Neuron (in vitro differentiated cells): ENCODE measurements at regions not wholly inside any gene's neighbourhood (a gene's known extent, or its start where the extent isn't known, plus 50 kb on each side); places are given as distances from the start of the nearest gene placed in this dataset.
"Not testable (repeated sequence)": the region's sequence is repeated elsewhere in the genome, so short reads cannot be mapped to it uniquely, and the experiment has no call there.

Source experiments
- H2AFZ ChIP-seq: one replicate; pipeline ENCODE4 v1.6.1; 2013; ENCODE audit warnings: low read depth, mild to moderate bottlenecking, inconsistent platforms, low read length, moderate library complexity
- H3K27me3 ChIP-seq: one replicate; pipeline ENCODE4 v1.6.1; 2013; ENCODE audit warnings: low read length; ENCODE audit not compliant: insufficient read depth
- H3K36me3 ChIP-seq: one replicate; pipeline ENCODE4 v1.6.1; 2013; ENCODE audit warnings: low read length; ENCODE audit not compliant: insufficient read depth
- H3K4me1 ChIP-seq: one replicate; pipeline ENCODE4 v1.6.1; 2013; ENCODE audit warnings: low read length; ENCODE audit not compliant: insufficient read depth
- H3K4me3 ChIP-seq: 2 replicates; pipeline ENCODE4 v1.5.1; 2013; ENCODE audit warnings: mild to moderate bottlenecking, low read length, moderate library complexity
- H3K9me3 ChIP-seq: one replicate; pipeline ENCODE4 v1.6.1; 2013; ENCODE audit warnings: low read length

DNA sequence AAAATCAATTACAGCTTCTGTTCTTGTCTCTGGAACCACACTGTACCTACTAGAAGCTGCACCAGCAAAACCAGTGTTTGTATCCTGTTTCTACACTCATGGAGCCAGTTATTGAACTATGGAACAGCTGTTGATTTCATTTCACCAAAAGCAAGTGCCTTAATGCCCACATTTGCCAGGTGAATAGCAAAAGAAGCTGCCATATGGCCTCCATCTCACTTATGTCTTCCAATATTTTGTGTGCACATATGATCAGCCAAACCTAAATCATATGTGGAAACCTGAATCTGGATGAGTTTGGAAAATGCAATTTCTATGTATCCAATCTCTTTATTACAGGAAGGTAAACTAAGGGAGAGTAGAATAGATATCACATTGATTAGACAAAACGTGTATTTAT is 415.8 kb upstream of the GRID2 start:
- Histone ChIP-seq H3K27me3 (no peaks in the 10 kb centered on the region), H3K36me3 (no peaks in the 10 kb centered on the region), H3K9me3 (no peaks in the 10 kb centered on the region), H3K4me1 (no peaks in the 10 kb centered on the region), H2AFZ (no peak overlapping the region), H3K4me3 (no peak overlapping the region)

DNA sequence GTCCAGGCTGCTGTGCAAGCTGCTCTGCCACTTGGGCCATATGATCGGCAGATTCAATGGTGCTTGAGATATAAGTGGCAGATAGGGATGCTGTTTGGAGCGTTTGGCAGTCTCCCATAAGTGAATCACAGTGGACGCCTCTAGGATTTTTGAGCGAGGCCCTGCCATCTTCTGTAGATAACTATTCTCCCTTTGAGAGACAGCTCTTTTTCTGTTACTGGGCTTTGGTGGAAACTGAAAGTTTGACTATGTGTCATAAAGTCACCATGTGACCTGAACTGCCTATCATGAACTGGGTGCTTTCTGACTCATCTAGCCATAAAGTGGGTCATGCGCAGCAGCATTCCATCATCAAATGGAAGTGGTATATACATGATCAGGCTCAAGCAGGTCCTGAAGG is 412.5 kb upstream of the GRID2 start:
- H3K9me3 ChIP-seq, H3K4me1 ChIP-seq, H3K4me3 ChIP-seq, H3K36me3 ChIP-seq, H2AFZ ChIP-seq, H3K27me3 ChIP-seq: not testable (repeated sequence)

DNA sequence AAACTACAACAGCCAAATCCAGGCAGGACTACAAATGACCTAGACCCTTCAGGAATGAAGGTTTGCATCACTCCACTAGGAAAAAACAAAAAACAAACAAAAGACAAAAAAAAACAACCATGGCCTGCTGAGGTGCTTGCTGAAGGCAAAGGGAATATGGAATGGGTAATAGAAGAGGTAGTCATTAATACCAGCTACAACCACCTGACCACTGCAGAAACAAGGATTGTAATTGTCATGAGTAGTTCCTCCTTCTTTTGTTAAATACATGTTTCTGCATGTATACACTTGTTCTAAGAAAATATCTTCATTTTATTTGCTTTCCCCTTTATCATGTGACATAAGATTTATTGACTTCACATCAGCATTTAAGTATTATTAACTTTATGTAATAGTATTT is 409.8 kb upstream of the GRID2 start:
- no peaks in the 10 kb centered on the region for H3K9me3 ChIP-seq
- no peaks in the 10 kb centered on the region for H3K4me1 ChIP-seq
- no peak overlapping the region for H2AFZ ChIP-seq
- H3K36me3 ChIP-seq: no peaks in the 10 kb centered on the region
- no peaks in the 10 kb centered on the region for H3K27me3 ChIP-seq
- no peak overlapping the region for H3K4me3 ChIP-seq

DNA sequence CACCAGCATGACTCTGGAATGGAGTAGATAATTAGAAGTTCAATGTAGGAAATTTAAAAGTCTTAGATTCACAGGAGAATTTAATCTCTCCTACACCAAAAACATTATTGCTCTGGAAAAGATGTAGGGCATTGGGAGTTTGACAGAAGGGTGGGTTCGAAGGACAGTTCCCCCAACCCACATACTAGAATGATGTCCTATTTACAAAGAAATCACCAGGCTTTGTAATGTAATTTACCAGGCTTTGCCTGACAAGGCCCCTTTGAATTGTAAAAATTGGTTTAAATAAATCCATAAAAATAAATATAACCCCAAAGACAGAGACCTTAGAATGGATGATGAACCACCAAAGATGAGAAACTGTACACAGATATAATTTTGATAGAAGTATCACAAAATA is 399.2 kb upstream of the GRID2 start:
- peaks cover 5% of the 10 kb centered on the region for H3K4me1 ChIP-seq
- H3K36me3 ChIP-seq: no peaks in the 10 kb centered on the region
- no peaks in the 10 kb centered on the region for H3K9me3 ChIP-seq
- no peak overlapping the region for H2AFZ ChIP-seq
- no peak overlapping the region for H3K4me3 ChIP-seq
- no peaks in the 10 kb centered on the region for H3K27me3 ChIP-seq

DNA sequence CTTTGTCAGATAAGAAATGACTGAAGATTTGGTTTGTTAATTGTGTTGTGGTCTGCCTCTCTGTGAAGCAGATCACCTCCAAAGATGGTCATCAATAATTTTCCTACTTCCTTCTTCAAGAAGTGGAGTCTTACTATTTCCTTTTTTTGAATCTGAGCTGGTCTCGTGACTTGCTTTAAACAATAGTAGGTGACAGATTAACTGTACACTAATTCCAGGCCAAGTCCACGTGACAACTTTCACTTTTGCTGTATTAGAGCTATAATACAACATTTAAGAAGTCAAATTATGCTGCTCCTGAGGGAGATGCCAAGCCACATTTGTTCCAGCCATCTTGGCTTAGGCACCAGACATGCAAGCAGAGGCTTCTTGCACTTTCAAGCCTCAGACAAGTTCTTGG is 393.8 kb upstream of the GRID2 start:
- Histone ChIP-seq H3K27me3 (no peaks in the 10 kb centered on the region), H3K36me3 (no peaks in the 10 kb centered on the region), H3K9me3 (no peaks in the 10 kb centered on the region), H2AFZ (no peak overlapping the region), H3K4me1 (no peaks in the 10 kb centered on the region), H3K4me3 (no peak overlapping the region)

DNA sequence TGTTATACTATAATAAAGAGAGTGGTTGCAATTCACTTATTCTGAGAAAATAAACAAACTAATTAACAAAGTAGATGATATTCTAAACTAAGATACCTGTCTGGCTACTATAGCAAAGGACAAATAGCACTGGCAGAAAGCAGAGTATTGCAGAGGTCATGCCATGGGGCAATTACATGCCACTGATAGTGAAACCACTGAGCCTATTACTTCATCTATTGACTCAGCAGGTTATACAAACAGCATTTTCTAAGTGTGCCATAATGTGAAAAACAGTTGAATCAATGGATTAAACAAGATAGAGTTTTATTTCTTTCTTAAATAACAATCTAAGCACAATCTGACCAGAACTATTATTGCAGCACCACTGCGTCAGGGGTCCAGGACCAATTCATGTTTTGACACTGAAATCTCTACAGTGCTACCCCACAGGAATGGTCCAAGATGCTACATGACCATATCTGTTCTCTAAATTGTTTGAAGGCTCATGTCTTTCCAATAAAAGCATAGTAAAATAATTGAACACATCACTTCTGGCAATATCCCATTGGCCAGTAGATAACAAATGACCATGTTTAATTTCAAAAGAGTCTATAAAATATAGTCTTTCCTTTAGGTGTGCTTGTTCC is 389.5 kb upstream of the GRID2 start:
- Histone ChIP-seq H3K4me3 (no peak overlapping the region), H3K9me3 (no peaks in the 10 kb centered on the region), H2AFZ (no peak overlapping the region), H3K27me3 (no peaks in the 10 kb centered on the region), H3K36me3 (no peaks in the 10 kb centered on the region), H3K4me1 (no peaks in the 10 kb centered on the region)

DNA sequence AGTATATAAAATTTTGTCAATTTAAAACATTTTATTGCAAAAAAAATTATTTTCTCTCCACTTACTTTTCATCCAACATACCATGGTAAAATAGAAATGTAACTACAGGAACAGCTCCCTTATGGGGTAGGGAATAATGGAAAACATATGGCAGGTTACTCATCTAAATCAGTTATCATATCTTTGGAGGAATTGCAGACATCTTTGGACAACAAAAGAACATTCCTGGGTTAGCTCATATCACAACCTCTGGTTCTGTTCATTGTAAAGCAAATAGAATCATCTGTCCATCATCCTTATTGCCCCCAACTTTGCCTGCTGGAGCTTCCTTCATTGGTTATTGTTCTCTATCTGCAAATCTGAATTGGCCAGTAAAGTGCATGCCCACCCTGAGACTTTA is 387.5 kb upstream of the GRID2 start:
- Histone ChIP-seq H3K4me1 (no peaks in the 10 kb centered on the region), H3K36me3 (no peaks in the 10 kb centered on the region), H3K27me3 (no peaks in the 10 kb centered on the region), H3K4me3 (no peak overlapping the region), H3K9me3 (no peaks in the 10 kb centered on the region), H2AFZ (no peak overlapping the region)

DNA sequence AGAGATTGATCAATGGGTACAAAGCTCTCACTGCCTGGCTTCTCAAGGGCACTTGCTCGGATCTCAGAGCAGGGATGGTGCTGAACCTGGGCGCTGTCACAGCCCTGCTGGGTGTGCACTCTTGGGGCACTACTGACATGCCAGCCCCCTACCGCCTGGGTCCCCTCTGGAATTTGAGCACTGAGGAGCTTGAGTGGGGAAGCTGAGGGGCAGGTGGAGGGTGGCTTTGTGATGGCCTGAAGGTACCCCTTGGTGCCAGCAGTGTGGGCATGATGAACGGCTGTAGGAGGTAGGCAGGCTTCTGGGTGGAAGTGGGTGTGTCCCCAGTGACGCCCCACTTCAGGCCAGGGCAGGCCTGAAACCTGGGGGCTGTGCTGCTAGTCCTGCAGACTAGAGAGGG is 379.1 kb upstream of the GRID2 start:
- H3K9me3 ChIP-seq: no peaks in the 10 kb centered on the region
- H3K4me1 ChIP-seq: no peaks in the 10 kb centered on the region
- no peaks in the 10 kb centered on the region for H3K27me3 ChIP-seq
- no peaks in the 10 kb centered on the region for H3K36me3 ChIP-seq
- no peak overlapping the region for H3K4me3 ChIP-seq
- no peak overlapping the region for H2AFZ ChIP-seq

DNA sequence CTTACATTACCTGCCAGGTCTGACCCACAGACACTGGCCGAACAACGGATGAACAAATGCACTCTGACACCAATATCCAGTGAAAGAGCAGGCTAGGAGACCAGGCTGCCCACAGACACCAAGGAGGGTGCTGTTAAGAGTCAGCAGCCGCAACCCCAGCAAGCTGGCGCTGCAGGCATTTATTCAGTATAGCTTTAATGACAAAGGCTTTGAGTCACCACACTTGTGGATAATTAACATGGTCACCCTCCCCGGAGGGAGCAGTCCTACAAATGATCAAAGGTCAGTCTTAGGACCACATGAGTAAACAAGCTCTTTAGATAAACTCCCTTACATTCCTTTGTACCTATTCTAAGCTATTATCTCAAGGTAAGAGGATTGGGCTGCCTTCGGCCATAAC is 368.5 kb upstream of the GRID2 start:
- Histone ChIP-seq H3K36me3 (no peaks in the 10 kb centered on the region), H3K27me3 (no peaks in the 10 kb centered on the region), H3K4me3 (no peak overlapping the region), H2AFZ (no peak overlapping the region), H3K9me3 (no peaks in the 10 kb centered on the region), H3K4me1 (no peaks in the 10 kb centered on the region)

DNA sequence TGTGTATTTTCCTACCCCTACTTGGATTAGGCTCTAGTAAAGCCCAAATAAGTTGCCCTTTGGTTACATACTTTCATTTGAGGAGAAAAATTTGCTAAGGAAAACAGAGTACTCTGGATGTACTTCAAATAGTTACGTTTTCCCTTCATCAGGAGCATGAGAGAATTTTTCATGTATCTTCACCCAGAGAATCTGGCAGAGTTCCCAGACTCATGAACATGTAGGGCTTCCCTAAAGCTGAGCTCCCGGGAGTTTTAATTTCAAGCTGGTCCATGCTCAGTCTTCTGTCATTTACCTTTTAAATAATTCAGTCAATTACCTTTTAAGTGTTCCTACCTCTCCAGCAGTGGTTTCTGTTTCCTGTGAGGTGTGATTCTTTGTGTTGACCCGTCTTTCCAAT is 367.5 kb upstream of the GRID2 start:
- H3K36me3 ChIP-seq: no peaks in the 10 kb centered on the region
- H2AFZ ChIP-seq: no peak overlapping the region
- no peak overlapping the region for H3K4me3 ChIP-seq
- no peaks in the 10 kb centered on the region for H3K4me1 ChIP-seq
- H3K9me3 ChIP-seq: no peaks in the 10 kb centered on the region
- H3K27me3 ChIP-seq: no peaks in the 10 kb centered on the region

DNA sequence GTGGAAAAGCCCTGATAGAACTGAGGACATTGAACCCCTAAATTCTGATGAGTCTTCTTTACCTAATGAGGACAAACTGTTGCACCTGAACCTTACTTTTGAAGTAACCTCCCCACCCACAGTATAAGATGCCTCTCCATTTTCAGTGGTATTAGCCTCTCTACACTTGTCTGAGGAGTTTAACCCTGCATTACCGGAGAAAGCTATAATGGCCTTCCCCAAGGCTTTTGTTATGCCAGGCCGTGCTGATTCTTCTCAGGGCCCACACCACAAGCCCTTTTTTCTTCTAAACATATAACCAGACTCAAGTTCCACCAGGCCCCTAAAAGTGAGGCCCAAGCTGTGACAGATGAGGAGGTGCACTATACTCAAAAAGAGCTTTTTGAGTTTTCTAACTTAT is 345.8 kb upstream of the GRID2 start:
- Histone ChIP-seq H3K36me3 (no peaks in the 10 kb centered on the region), H3K9me3 (no peaks in the 10 kb centered on the region), H2AFZ (no peak overlapping the region), H3K27me3 (no peaks in the 10 kb centered on the region), H3K4me3 (no peak overlapping the region), H3K4me1 (no peaks in the 10 kb centered on the region)

DNA sequence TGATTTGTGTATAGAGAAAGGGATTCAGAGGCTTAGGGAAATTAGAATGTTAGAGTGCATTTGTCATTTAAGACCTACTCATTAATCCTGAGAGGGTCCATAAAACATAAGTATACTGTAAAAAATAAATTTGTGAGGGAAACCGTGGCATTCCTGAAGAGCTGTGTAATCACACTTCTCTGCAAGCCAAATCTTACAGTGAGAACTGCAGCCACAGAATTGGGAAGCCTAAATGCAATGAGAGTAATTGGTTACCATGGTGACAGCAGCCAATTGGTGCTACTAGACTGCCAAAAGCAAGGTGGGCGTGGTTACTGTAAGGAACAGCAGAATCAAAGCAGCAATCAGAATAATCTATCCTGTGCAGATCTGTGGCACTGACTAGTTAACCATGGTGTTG is 345.2 kb upstream of the GRID2 start:
- Histone ChIP-seq H3K36me3 (no peaks in the 10 kb centered on the region), H3K9me3 (no peaks in the 10 kb centered on the region), H3K27me3 (no peaks in the 10 kb centered on the region), H2AFZ (no peak overlapping the region), H3K4me1 (no peaks in the 10 kb centered on the region), H3K4me3 (no peak overlapping the region)

DNA sequence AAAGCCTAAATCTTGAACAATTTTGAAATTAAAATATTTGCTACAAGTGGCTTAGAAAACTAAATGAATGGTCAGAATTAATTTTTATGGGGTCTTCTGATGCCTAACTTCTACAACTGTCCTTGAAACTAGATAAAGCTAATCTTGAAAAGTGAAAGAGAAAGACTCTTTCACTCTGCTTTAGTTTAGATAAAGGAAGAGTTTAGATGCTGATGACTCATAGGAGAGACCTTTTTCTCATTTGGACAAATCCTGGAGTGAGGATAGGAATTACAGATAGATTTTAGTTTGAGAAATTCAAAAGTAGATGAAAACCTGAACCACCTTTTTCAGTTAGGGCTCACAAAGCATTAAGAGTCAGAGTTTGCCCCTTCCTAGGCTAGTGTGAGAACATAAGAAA is 342.3 kb upstream of the GRID2 start:
- Histone ChIP-seq H3K27me3 (no peaks in the 10 kb centered on the region), H3K4me1 (no peaks in the 10 kb centered on the region), H3K4me3 (no peak overlapping the region), H3K9me3 (no peaks in the 10 kb centered on the region), H2AFZ (no peak overlapping the region), H3K36me3 (no peaks in the 10 kb centered on the region)

DNA sequence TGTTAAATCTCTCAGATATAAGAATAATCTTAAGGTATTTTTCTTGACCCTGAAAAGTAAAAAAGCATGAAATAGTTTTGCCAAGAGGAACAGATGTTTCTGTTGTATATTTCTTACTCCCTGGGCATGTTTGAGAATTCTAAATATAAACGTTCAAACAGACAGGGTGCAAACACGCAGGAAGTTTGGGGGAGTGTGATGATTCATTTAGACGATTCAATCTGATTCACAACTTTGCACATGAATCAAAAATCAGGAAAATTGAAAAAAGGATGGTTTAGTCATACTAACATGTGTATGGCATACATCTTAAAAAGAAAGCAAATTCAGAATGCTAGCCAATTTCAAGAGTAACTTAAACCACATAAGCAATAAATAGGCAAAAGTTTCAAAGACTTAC is 340.3 kb upstream of the GRID2 start:
- no peak overlapping the region for H3K4me3 ChIP-seq
- H3K9me3 ChIP-seq: no peaks in the 10 kb centered on the region

More for the DNA sequence above, 340.3 kb upstream of the GRID2 start:
- no peaks in the 10 kb centered on the region for H3K4me1 ChIP-seq
- H2AFZ ChIP-seq: no peak overlapping the region
- no peaks in the 10 kb centered on the region for H3K36me3 ChIP-seq
- H3K27me3 ChIP-seq: no peaks in the 10 kb centered on the region
